ENCODE measurements at regions not wholly inside any gene's neighbourhood (a gene's known extent, or its start where the extent isn't known, plus 50 kb on each side); places are given as distances from the start of the nearest gene placed in this dataset.

GRCh38 chr4:175932116-175932515 is 120.1 kb upstream of the GPM6A start:
- no peak for TF ChIP-seq E2F5 (CRISPR knock-in tag; IDR thresholded peaks at IDR 0.05)
- no peak for TF ChIP-seq GTF2I (CRISPR knock-in tag; conservative IDR thresholded peaks at IDR 0.05)
- TF ChIP-seq IRF1 (CRISPR knock-in tag; IDR thresholded peaks at IDR 0.05) = no peak
- TF ChIP-seq CBFB (CRISPR knock-in tag; IDR thresholded peaks at IDR 0.05; ENCODE audit: low read depth) = no peak
- no peak for TF ChIP-seq CTCF (IDR thresholded peaks at IDR 0.05)
- no peak for TF ChIP-seq ATF2 (CRISPR knock-in tag; IDR thresholded peaks at IDR 0.05; ENCODE audit: borderline replicate concordance, low read depth)
- TF ChIP-seq NFE2L1 (CRISPR knock-in tag; IDR thresholded peaks at IDR 0.05) = no peak

All from WTC11 (cell line).